ENCODE measurements at regions not wholly inside any gene's neighbourhood (a gene's known extent, or its start where the extent isn't known, plus 50 kb on each side); places are given as distances from the start of the nearest gene placed in this dataset.

GRCh38 chr5:2669913-2670312, 81.6 kb downstream of the IRX2 start:
- no peaks in the 10 kb centered on the region for H3K9me2 ChIP-seq (ENCODE audit: insufficient read depth)
- TF ChIP-seq REST (IDR thresholded peaks at IDR 0.05; ENCODE audit: low read depth) (no peak), EZH2phosphoT487 (IDR thresholded peaks at IDR 0.05; ENCODE audit: borderline replicate concordance) (no peak), ZNF274 (IDR thresholded peaks at IDR 0.05; ENCODE audit: low read depth, low read length) (no peak)
- H3K9ac ChIP-seq (ENCODE audit: low read length): no peak overlapping the region
- ChIA-PET RAD21 (ENCODE audit: low non-redundant PET in 1 of 2, low total read pairs in 2 of 2, uncharacterized antibody in 2 of 2, unreplicated experiment in 2 of 2) (no interaction called here), POLR2A (no interaction called here), CTCF (no interaction called here)
- H3K27me3 ChIP-seq (ENCODE audit: insufficient read depth, low read length): no peaks in the 10 kb centered on the region
- H2AFZ ChIP-seq (ENCODE audit: low read depth, low read length, poor library complexity, severe bottlenecking): no peak overlapping the region
- H3K79me2 ChIP-seq (ENCODE audit: insufficient read depth, low read length): no peaks in the 10 kb centered on the region
- intact Hi-C loops (cut with micrococcal nuclease): no loop called here
- no peaks in the 10 kb centered on the region for H4K20me1 ChIP-seq (ENCODE audit: insufficient read depth)
- H3K27ac ChIP-seq (ENCODE audit: low read depth, low read length): no peak overlapping the region
- peaks cover 20 to 21% of the 10 kb centered on the region in 2 experiments; a peak in 2 of 4 replicates for H3K9me3 ChIP-seq (ENCODE audit: control insufficient read depth in 1 of 2, insufficient read depth in 1 of 2, low read depth in 1 of 2, low read length in 2 of 2)
- no TSS peak for BruUV-seq (replicated peaks)
- H3K4me1 ChIP-seq (ENCODE audit: control insufficient read depth in 1 of 2, insufficient read depth in 2 of 2, low read length in 2 of 2): no peaks in the 10 kb centered on the region
- ATAC-seq (no peak), DNase-seq (ENCODE audit: low read depth, low spot score) (no peak)
- no peak overlapping the region for H3K4me2 ChIP-seq (ENCODE audit: low read length)
- H3K36me3 ChIP-seq (ENCODE audit: control insufficient read depth in 1 of 2, insufficient read depth in 2 of 2, low read length in 2 of 2): no peaks in the 10 kb centered on the region
- H3K4me3 ChIP-seq (replicated peaks in 1 of 2; ENCODE audit: low read depth in 1 of 2, low read length in 2 of 2): no peak overlapping the region

- no peak overlapping the region for H3K9ac ChIP-seq (ENCODE audit: low read length)
- POLR2A ChIA-PET: no interaction called here
- RAD21 ChIA-PET (ENCODE audit: low non-redundant PET in 1 of 2, low total read pairs in 2 of 2, uncharacterized antibody in 2 of 2, unreplicated experiment in 2 of 2): no interaction called here
- H3K9me2 ChIP-seq (ENCODE audit: insufficient read depth): no peaks in the 10 kb centered on the region
- intact Hi-C loops (cut with micrococcal nuclease): no loop called here
- H3K4me2 ChIP-seq (ENCODE audit: low read length): no peak overlapping the region
- no peaks in the 10 kb centered on the region for H4K20me1 ChIP-seq (ENCODE audit: insufficient read depth)
- no peaks in the 10 kb centered on the region for H3K79me2 ChIP-seq (ENCODE audit: insufficient read depth, low read length)
- no peaks in the 10 kb centered on the region for H3K4me1 ChIP-seq (ENCODE audit: control insufficient read depth in 1 of 2, insufficient read depth in 2 of 2, low read length in 2 of 2)
- no peaks in the 10 kb centered on the region for H3K27me3 ChIP-seq (ENCODE audit: insufficient read depth, low read length)
- no peak overlapping the region for H3K27ac ChIP-seq (ENCODE audit: low read depth, low read length)
- CTCF ChIA-PET: no interaction called here
- no peak overlapping the region for H3K4me3 ChIP-seq (replicated peaks in 1 of 2; ENCODE audit: low read depth in 1 of 2, low read length in 2 of 2)
- H2AFZ ChIP-seq (ENCODE audit: low read depth, low read length, poor library complexity, severe bottlenecking): no peak overlapping the region
- H3K9me3 ChIP-seq (ENCODE audit: control insufficient read depth in 1 of 2, insufficient read depth in 1 of 2, low read depth in 1 of 2, low read length in 2 of 2): peaks cover 15 to 22% of the 10 kb centered on the region in 2 experiments; a peak in 2 of 4 replicates
- H3K36me3 ChIP-seq (ENCODE audit: control insufficient read depth in 1 of 2, insufficient read depth in 2 of 2, low read length in 2 of 2): no peaks in the 10 kb centered on the region
- DNase-seq (ENCODE audit: low read depth, low spot score): no peak
- no TSS peak for BruUV-seq (replicated peaks)
- ATAC-seq: no peak
- TF ChIP-seq EGR1 (IDR thresholded peaks at IDR 0.05; ENCODE audit: low read depth) (no peak), TCF7L2 (IDR thresholded peaks at IDR 0.05; ENCODE audit: borderline replicate concordance, extremely low read depth, insufficient read depth, insufficient read length) (no peak), REST (IDR thresholded peaks at IDR 0.05; ENCODE audit: low read depth) (no peak), SIN3A (IDR thresholded peaks at IDR 0.05; ENCODE audit: low read depth) (no peak), CBX3 (IDR thresholded peaks at IDR 0.05; ENCODE audit: low read depth) (no peak), CEBPB (IDR thresholded peaks at IDR 0.05; ENCODE audit: low read depth) (no peak), ZBTB33 (IDR thresholded peaks at IDR 0.05; ENCODE audit: extremely low read depth, insufficient replicate concordance, low read length) (no peak), SP1 (IDR thresholded peaks at IDR 0.05; ENCODE audit: low read depth) (no peak), POLR2A (IDR thresholded peaks at IDR 0.05; ENCODE audit: borderline replicate concordance, extremely low read depth, insufficient read depth, insufficient read length) (no peak), EZH2 (IDR thresholded peaks at IDR 0.05) (no peak)
Observed at GRCh38 chr5:2669259-2669658, 82.2 kb downstream of the IRX2 start.

All from HCT116 (cell line).